ENCODE measurements at regions not wholly inside any gene's neighbourhood (a gene's known extent, or its start where the extent isn't known, plus 50 kb on each side); places are given as distances from the start of the nearest gene placed in this dataset.

- TF ChIP-seq CTCF (IDR thresholded peaks at IDR 0.05 in 8 of 11, conservative IDR thresholded peaks at IDR 0.05 in 3 of 11): no peak
- no peak for TF ChIP-seq POLR2A (IDR thresholded peaks at IDR 0.05)
- no peak for TF ChIP-seq POLR2AphosphoS5 (IDR thresholded peaks at IDR 0.05)
These were observed 118.2 kb upstream of the THBS1 start for GRCh38 chr15:39462691-39463090.

All from spleen (tissue), 7 donors.